MG63 (cell line): ENCODE measurements at regions not wholly inside any gene's neighbourhood (a gene's known extent, or its start where the extent isn't known, plus 50 kb on each side); places are given as distances from the start of the nearest gene placed in this dataset.

ENCODE experiments used
- DNase-seq: peaks from one replicate; pipeline ENCODE4 v3.0.0-alpha.2; 2020
- H3K27me3 ChIP-seq: fragments of 250-450 bp; sonication (Bioruptor Pico); 2 replicates; pipeline ENCODE4 v1.5.1; 2020; ENCODE audit warnings: mild to moderate bottlenecking, moderate library complexity
- H3K36me3 ChIP-seq: fragments of 250-450 bp; sonication (Bioruptor Pico); 2 replicates; pipeline ENCODE4 v1.5.1; 2020; ENCODE audit warnings: mild to moderate bottlenecking, moderate library complexity
- H3K4me3 ChIP-seq: fragments of 250-450 bp; sonication (Bioruptor Pico); 2 replicates; pipeline ENCODE4 v1.5.1; 2020; ENCODE audit warnings: mild to moderate bottlenecking, moderate library complexity
- H3K9me3 ChIP-seq: fragments of 250-450 bp; sonication (Bioruptor Pico); 2 replicates; pipeline ENCODE4 v1.5.1; 2020; ENCODE audit warnings: mild to moderate bottlenecking, moderate library complexity

- DNase-seq, result no peak
- H3K27me3 ChIP-seq, result no peaks in the 10 kb centered on the region
- H3K9me3 ChIP-seq, result no peaks in the 10 kb centered on the region
- H3K36me3 ChIP-seq, result no peaks in the 10 kb centered on the region
- no peak overlapping the region for H3K4me3 ChIP-seq
These were observed 303.2 kb upstream of the GHITM start for GRCh38 chr10:83835945-83836745.

GRCh38 chr10:83848677-83849076 lies 290.6 kb upstream of the GHITM start:
- Histone ChIP-seq H3K27me3 (no peaks in the 10 kb centered on the region), H3K9me3 (no peaks in the 10 kb centered on the region; the same call in 1 of the 2 replicates), H3K36me3 (no peaks in the 10 kb centered on the region), H3K4me3 (no peak overlapping the region)
- DNase-seq, result no peak

GRCh38 chr10:83849150-83849549 lies 290.2 kb upstream of the GHITM start:
- no peak for DNase-seq
- Histone ChIP-seq H3K27me3 (no peaks in the 10 kb centered on the region), H3K36me3 (no peaks in the 10 kb centered on the region), H3K9me3 (no peaks in the 10 kb centered on the region; the same call in 1 of the 2 replicates), H3K4me3 (no peak overlapping the region)

GRCh38 chr10:83852146-83852545 lies 287.2 kb upstream of the GHITM start:
- no peak for DNase-seq
- no peaks in the 10 kb centered on the region for H3K27me3 ChIP-seq
- no peak overlapping the region for H3K4me3 ChIP-seq
- H3K36me3 ChIP-seq, result no peaks in the 10 kb centered on the region
- no peaks in the 10 kb centered on the region; the same call in 1 of the 2 replicates for H3K9me3 ChIP-seq

DNA sequence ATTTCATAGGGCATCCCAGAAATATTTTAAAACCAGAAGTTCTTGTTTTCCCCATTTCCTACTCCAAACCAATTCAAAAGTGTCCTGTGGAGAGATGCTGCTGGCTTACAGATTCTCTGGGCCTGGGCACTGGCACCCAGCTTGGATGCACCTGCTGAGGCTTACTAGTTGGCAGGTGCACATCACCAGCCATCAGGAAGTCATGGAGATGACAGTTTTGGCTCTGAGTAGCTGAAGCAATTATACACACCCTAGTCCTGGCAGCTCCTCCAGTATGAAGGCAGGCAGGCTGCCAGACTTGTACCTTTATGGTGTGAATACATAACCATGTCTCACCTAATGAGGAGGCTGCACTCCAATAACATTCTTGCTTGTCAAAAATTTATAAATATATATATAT lies 276.6 kb upstream of the GHITM start:
- no peak for DNase-seq
- no peaks in the 10 kb centered on the region for H3K27me3 ChIP-seq
- no peak overlapping the region for H3K4me3 ChIP-seq
- no peaks in the 10 kb centered on the region for H3K9me3 ChIP-seq
- H3K36me3 ChIP-seq, result no peaks in the 10 kb centered on the region

DNA sequence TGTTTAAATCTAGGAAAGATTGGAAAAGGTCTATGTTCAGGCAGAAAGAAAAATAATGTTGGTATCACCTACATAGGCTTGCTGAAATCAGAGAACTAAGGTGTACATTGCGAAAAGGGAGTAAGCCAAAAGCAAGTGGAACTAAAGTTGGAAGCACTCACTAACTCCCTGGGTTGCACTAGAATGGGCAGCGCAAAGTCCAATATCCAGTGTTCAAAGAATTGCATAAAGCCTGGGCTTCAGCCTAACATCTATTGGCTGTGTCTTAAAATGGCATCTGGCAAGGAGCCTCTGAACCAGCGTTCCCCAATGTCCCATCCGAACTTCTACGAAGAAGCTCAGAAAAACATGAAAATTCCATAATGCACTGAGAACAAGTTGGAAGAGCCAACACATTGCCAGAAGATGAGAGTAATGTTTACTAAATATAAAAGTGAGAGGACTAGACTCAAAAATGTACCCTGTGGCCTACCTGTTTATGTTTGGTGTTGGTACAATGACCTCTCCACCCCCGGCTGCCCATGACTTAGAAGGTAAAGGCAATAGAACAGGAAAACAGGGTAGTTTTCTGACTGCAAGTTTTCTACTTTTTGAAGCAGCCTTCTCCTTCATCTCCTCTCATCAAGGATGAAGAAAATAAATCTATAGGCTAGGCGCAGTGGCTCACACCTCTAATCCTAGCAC lies 275.9 kb upstream of the GHITM start:
- no peaks in the 10 kb centered on the region for H3K9me3 ChIP-seq
- no peak overlapping the region for H3K4me3 ChIP-seq

DNA sequence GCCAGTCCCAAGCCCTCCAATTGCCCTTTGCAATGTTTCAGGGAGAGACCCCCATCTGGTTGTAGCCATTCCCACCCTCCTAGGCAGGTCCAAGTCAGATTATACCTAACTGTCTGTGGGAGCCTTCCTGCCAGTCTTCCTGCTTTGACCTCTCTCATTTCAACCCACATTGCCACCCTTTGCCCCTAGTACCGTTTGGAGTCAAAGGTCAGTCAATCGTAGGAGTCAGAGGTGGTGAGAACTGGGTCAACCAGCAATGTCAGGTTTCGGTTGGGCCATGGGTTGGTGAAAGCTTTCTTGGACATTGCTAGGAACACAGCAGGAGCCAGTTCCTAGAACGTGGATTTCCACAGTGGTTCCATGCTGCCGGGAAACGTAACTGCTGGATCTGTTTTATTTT lies 269.4 kb upstream of the GHITM start:
- no peaks in the 10 kb centered on the region for H3K36me3 ChIP-seq
- no peak for DNase-seq
- no peak overlapping the region for H3K4me3 ChIP-seq
- H3K27me3 ChIP-seq, result no peaks in the 10 kb centered on the region
- no peaks in the 10 kb centered on the region for H3K9me3 ChIP-seq

More for the DNA sequence above, 275.9 kb upstream of the GHITM start:
- DNase-seq, result no peak
- no peaks in the 10 kb centered on the region for H3K36me3 ChIP-seq
- H3K27me3 ChIP-seq, result no peaks in the 10 kb centered on the region

DNA sequence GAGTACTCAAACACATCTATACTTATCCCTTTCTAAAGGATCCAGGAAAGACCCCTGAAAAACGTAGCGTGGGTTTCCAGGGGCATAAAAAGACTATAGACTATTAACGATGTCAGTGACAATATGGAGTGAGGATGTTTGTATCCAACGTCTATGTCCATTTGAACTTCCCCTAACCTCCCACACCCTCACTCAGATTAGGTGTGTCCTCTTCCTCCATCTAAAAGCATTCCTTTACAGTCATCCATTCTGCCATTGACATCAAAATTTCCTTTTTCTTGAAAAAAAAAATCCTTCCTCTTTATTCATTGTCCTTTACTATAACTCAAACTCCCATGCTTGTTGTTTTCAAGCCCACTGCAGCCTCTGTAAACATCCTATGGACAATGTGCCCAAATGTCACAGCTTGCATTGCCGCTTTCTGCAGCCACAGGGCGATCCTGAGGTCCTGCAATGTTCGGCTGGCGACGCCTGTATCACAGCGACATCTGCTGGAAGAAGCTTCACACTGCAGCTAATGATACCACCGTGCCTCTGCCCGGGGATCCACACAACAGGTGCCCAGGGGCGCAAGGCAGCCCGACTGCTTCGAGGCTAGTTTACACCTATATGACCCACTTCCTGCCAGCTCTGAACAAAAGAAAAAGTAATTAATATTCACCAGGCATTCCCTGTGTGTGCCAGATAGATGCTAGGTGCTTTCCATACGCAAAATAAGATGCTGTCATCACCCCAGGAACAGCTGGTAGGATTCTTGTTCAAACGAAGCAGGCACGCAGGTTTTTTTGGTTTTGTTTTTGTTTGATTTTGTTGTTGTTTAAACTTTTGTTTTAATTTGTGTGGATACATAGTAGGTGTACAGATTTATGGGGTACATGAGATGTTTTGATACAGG lies 267.9 kb upstream of the GHITM start:
- Histone ChIP-seq H3K4me3 (no peak overlapping the region), H3K27me3 (no peaks in the 10 kb centered on the region), H3K9me3 (no peaks in the 10 kb centered on the region), H3K36me3 (no peaks in the 10 kb centered on the region)
- peak; percentile 43 for DNase-seq

GRCh38 chr10:83880252-83880791 lies 259.0 kb upstream of the GHITM start:
- H3K9me3 ChIP-seq, result no peaks in the 10 kb centered on the region
- H3K27me3 ChIP-seq, result no peaks in the 10 kb centered on the region
- no peak for DNase-seq
- no peaks in the 10 kb centered on the region for H3K36me3 ChIP-seq
- H3K4me3 ChIP-seq, result no peak overlapping the region

GRCh38 chr10:83881661-83882060 lies 257.6 kb upstream of the GHITM start:
- Histone ChIP-seq H3K9me3 (no peaks in the 10 kb centered on the region), H3K36me3 (no peaks in the 10 kb centered on the region), H3K4me3 (no peak overlapping the region), H3K27me3 (no peaks in the 10 kb centered on the region)
- DNase-seq, result peak; percentile 5

DNA sequence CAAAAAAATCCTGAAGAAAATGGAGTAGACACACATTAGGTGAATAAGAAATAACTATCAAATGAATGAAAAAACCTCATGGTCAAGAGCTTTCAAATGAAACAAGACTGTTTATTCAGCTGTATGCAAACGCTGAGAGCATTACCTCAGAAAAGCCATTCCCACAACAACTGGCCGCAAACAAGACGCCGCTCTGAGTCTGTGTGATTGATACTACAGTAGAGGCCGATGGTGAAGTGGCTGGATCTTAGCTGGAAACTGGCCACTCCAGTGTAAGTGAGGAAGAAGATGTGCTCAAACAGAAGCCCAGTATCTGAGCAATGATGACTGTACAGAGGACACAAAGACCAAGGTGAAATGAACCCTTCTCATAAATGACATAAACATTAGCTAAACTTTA lies 252.4 kb upstream of the GHITM start:
- no peaks in the 10 kb centered on the region for H3K36me3 ChIP-seq
- H3K4me3 ChIP-seq, result no peak overlapping the region
- H3K27me3 ChIP-seq, result no peaks in the 10 kb centered on the region
- H3K9me3 ChIP-seq, result no peaks in the 10 kb centered on the region
- DNase-seq, result no peak

DNA sequence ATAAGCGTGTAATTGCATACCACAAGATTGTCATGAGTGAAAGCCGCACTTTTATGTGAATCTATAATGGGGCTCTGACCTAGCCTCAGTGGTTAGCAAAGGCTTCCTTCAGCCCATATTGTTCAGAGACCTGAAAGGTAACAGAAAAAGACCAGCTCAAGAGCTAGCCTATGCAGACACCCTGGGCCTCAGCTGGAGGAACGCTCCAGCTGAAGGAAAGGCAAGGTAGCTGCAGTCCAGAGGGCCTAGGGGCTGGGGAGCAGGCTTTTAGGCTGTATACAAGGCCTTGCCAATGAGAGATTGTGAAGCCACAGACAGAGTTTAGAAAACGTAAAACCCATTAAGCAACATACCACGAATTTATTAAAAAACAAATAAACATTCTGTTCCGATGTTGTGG lies 246.6 kb upstream of the GHITM start:
- Histone ChIP-seq H3K36me3 (no peaks in the 10 kb centered on the region), H3K9me3 (no peaks in the 10 kb centered on the region), H3K27me3 (no peaks in the 10 kb centered on the region), H3K4me3 (no peak overlapping the region)
- DNase-seq, result no peak

DNA sequence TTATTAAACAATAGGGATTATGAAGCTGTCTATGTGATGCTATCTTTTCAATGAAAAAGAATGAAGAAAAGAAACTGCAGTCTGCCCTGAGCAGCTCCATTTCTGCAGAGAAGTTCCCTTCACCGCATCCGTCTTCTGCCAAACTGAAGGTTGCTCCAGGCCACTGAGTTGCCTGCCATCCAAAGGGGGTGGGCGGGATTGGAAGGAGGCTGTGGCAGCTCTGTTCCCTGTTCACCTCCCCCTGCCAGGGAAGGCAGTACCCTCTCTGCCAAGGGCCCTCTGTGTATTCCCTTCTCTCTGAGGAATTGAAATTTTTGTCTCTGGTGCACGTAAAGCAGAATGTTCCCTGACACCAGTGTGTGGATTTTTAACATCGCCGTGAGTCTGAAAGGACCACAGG lies 243.1 kb upstream of the GHITM start:
- H3K36me3 ChIP-seq, result no peaks in the 10 kb centered on the region
- H3K4me3 ChIP-seq, result no peak overlapping the region
- DNase-seq, result no peak
- H3K27me3 ChIP-seq, result no peaks in the 10 kb centered on the region
- H3K9me3 ChIP-seq, result no peaks in the 10 kb centered on the region

GRCh38 chr10:83897626-83898025 lies 241.7 kb upstream of the GHITM start:
- H3K4me3 ChIP-seq, result no peak overlapping the region
- no peak for DNase-seq

GRCh38 chr10:83908506-83908905 lies 230.8 kb upstream of the GHITM start:
- Histone ChIP-seq H3K27me3 (no peaks in the 10 kb centered on the region), H3K4me3 (no peak overlapping the region), H3K36me3 (no peaks in the 10 kb centered on the region), H3K9me3 (no peaks in the 10 kb centered on the region)
- no peak for DNase-seq

More at GRCh38 chr10:83897626-83898025, 241.7 kb upstream of the GHITM start:
- Histone ChIP-seq H3K27me3 (no peaks in the 10 kb centered on the region), H3K36me3 (no peaks in the 10 kb centered on the region), H3K9me3 (no peaks in the 10 kb centered on the region)

- Histone ChIP-seq H3K9me3 (no peaks in the 10 kb centered on the region), H3K27me3 (no peaks in the 10 kb centered on the region), H3K36me3 (no peaks in the 10 kb centered on the region), H3K4me3 (no peak overlapping the region)
- DNase-seq, result no peak
These were observed 230.3 kb upstream of the GHITM start for GRCh38 chr10:83909001-83909400.

DNA sequence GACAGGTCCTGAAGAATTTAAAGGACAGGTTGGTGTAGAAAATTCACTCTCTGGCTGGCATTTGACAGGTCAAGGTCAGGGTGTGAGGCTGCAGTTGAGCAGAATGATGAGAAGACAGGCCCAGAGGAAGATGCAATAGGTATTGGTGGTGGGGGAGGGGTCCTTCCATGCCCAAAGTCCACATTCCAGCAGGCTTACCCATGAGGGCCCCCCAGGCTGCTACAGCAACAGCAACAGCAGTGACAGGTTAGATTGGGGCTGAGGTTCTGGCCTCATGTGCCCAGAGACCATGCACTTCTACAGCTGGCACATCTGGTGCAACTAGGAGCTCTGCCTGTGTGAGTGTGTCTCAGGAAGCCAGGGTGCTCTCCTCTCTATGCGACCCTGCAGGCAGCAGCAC lies 223.5 kb upstream of the GHITM start:
- no peaks in the 10 kb centered on the region for H3K36me3 ChIP-seq
- no peak for DNase-seq
- H3K9me3 ChIP-seq, result no peaks in the 10 kb centered on the region
- H3K4me3 ChIP-seq, result no peak overlapping the region
- no peaks in the 10 kb centered on the region for H3K27me3 ChIP-seq
